ENCODE measurements at regions not wholly inside any gene's neighbourhood (a gene's known extent, or its start where the extent isn't known, plus 50 kb on each side); places are given as distances from the start of the nearest gene placed in this dataset.

DNA sequence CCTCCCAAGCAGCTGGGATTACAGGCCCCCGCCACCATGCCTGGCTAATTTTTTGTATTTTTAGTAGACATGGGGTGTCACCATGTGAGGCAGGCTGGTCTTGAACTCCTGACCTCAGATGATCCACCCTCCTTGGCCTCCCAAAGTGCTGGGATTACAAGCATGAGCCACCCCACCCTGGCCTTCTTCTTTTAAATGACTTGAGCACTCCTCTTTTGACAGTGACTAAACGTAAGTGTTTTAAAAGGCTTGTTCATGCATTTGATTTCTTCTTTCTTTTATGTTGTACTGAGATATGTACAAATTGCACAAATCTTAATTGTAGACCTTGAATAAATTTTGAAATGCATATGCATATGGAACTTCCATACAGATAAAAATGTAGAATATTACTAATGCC, 337.9 kb downstream of the CETN3 start:
- H3K27ac ChIP-seq = no peak overlapping the region

GRCh38 chr5:90071066-90071465, 338.5 kb downstream of the CETN3 start:
- WGBS, 2 donors = 36 to 47% methylated on average over 1 of the region's 1 CpG
- Histone ChIP-seq H3K9me3 (no peaks in the 10 kb centered on the region), H3K4me3 (no peak overlapping the region), H3K27ac (no peak overlapping the region), H3K36me3 (no peaks in the 10 kb centered on the region), H3K4me1 (no peaks in the 10 kb centered on the region), H3K27me3 (no peaks in the 10 kb centered on the region)
- TF ChIP-seq, protein P1, sequence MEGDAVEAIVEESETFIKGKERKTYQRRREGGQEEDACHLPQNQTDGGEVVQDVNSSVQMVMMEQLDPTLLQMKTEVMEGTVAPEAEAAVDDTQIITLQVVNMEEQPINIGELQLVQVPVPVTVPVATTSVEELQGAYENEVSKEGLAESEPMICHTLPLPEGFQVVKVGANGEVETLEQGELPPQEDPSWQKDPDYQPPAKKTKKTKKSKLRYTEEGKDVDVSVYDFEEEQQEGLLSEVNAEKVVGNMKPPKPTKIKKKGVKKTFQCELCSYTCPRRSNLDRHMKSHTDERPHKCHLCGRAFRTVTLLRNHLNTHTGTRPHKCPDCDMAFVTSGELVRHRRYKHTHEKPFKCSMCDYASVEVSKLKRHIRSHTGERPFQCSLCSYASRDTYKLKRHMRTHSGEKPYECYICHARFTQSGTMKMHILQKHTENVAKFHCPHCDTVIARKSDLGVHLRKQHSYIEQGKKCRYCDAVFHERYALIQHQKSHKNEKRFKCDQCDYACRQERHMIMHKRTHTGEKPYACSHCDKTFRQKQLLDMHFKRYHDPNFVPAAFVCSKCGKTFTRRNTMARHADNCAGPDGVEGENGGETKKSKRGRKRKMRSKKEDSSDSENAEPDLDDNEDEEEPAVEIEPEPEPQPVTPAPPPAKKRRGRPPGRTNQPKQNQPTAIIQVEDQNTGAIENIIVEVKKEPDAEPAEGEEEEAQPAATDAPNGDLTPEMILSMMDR (IDR thresholded peaks at IDR 0.05) = no peak
- no peak for TF ChIP-seq POLR2AphosphoS5 (IDR thresholded peaks at IDR 0.05)
- TF ChIP-seq EP300 (IDR thresholded peaks at IDR 0.05) = no peak
- TF ChIP-seq POLR2A (IDR thresholded peaks at IDR 0.05) = no peak
- intact Hi-C loops (cut with DNase I) = no loop called here
- no peak for DNase-seq

More for the DNA sequence above, 337.9 kb downstream of the CETN3 start:
- H3K27me3 ChIP-seq = no peaks in the 10 kb centered on the region
- no peak for DNase-seq
- no peaks in the 10 kb centered on the region for H3K4me1 ChIP-seq
- H3K36me3 ChIP-seq = no peaks in the 10 kb centered on the region
- H3K4me3 ChIP-seq = no peak overlapping the region
- TF ChIP-seq EP300 (IDR thresholded peaks at IDR 0.05) (no peak), POLR2AphosphoS5 (IDR thresholded peaks at IDR 0.05) (no peak), POLR2A (IDR thresholded peaks at IDR 0.05) (no peak)
- TF ChIP-seq, protein P1 (IDR thresholded peaks at IDR 0.05) = no peak
- H3K9me3 ChIP-seq = no peaks in the 10 kb centered on the region
- WGBS, 2 donors = 95 to 97% methylated on average over 2 of the region's 2 CpGs
- intact Hi-C loops (cut with DNase I) = no loop called here

DNA sequence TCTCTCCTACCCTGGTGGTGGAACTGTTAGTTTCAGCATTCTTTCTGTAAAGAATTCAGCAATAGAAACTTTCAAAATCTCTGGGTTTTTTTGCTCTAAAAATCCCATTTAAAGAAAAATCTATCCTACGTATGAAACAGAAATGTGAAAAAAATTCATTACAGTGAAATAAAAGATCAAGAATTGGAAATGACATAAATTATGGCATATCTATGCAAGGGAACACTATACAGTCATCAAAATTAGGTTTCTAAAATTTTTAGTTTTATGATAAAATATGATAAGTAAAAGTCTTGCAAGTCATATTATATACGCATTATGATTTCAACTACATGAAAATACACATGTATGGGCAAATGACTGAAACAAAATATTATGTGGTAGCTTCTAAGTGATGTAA, 342.6 kb downstream of the CETN3 start:
- Histone ChIP-seq H3K4me1 (no peaks in the 10 kb centered on the region), H3K4me3 (no peak overlapping the region), H3K27ac (no peak overlapping the region), H3K36me3 (no peaks in the 10 kb centered on the region), H3K27me3 (no peaks in the 10 kb centered on the region), H3K9me3 (no peaks in the 10 kb centered on the region)
- WGBS, 2 donors = 67 to 94% methylated on average over 2 of the region's 2 CpGs
- no peak for DNase-seq
- intact Hi-C loops (cut with DNase I) = no loop called here
- TF ChIP-seq POLR2AphosphoS5 (IDR thresholded peaks at IDR 0.05) (no peak), POLR2A (IDR thresholded peaks at IDR 0.05) (no peak), EP300 (IDR thresholded peaks at IDR 0.05) (no peak)
- TF ChIP-seq, protein P1 (IDR thresholded peaks at IDR 0.05) = no peak

DNA sequence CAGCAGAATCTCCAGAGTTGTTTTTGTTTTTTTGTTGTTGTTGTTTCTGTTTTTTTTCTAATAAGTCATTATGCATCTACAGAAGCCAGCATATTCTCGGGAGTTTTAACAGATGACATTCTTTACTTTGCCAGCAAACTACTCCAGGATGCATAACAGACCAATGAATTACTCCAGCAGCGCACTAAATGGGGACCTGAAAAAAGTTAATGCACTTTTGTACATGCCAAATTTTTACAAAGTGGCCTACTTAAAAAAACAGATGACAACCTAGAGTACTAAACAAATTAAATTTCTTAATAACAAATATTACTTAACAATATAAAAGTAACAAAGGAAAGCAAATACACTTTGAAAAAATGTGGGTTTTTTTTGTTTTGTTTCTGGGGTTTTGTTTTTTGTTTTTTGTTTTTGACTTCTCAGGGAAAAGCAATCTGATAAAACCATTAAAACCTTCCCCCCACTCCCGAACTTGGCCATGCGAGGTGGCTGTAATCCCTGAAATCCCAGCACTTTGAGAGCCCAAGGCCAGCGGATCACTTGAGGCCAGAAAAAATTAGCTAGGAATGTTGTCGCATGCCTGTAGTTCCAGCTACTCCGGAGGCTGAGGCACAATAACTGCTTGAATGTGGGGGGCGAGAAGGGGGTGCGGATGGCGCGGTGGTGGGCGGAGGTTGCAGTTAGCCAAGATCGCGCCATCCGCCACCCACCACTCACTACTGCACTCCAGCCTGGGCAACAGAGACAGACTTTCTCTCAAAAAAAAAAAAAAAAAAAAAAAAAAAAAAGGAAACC, 352.4 kb downstream of the CETN3 start:
- peaks cover 0 to 19% (median 11%) of the 10 kb centered on the region in 4 donors for H3K4me1 ChIP-seq
- intact Hi-C loops (cut with DNase I) = no loop called here
- no peaks in the 10 kb centered on the region for H3K36me3 ChIP-seq
- H3K9me3 ChIP-seq = no peaks in the 10 kb centered on the region
- no peak for TF ChIP-seq EP300 (IDR thresholded peaks at IDR 0.05)
- no peak for TF ChIP-seq POLR2A (IDR thresholded peaks at IDR 0.05)
- TF ChIP-seq POLR2AphosphoS5 (IDR thresholded peaks at IDR 0.05) = no peak
- TF ChIP-seq, protein P1 (IDR thresholded peaks at IDR 0.05) = no peak
- H3K27me3 ChIP-seq = no peaks in the 10 kb centered on the region
- 83 to 90% methylated on average over 15 of the region's 15 CpGs for WGBS, 2 donors
- no peak overlapping the region for H3K27ac ChIP-seq
- no peak overlapping the region for H3K4me3 ChIP-seq
- DNase-seq = no peak
